Right atrium auricular region (tissue), 2 donors: ENCODE measurements at regions not wholly inside any gene's neighbourhood (a gene's known extent, or its start where the extent isn't known, plus 50 kb on each side); places are given as distances from the start of the nearest gene placed in this dataset.

Source experiments
- DNase-seq: peaks from one replicate; pipeline ENCODE4 v3.0.0-alpha.2; 2019; ENCODE audit warnings: low spot score
- H3K27ac ChIP-seq, 2 donors: fragments of 200-600 bp; sonication (generic); 1 replicate in 1 of 2; 2 replicates in 1 of 2; pipeline ENCODE4 v1.5.1; 2016 to 2019
- H3K27me3 ChIP-seq, 2 donors: fragments of 200-600 bp; sonication (generic); one replicate each; pipeline versions ENCODE4 v1.5.1 to v1.6.0; 2017 to 2019
- H3K36me3 ChIP-seq: fragments of 200-600 bp; sonication (generic); one replicate; pipeline ENCODE4 v1.5.1; 2016
- H3K4me1 ChIP-seq, 2 donors: fragments of 200-600 bp; sonication (generic); one replicate each; pipeline versions ENCODE4 v1.5.1 to v1.6.0; 2017 to 2019
- H3K4me3 ChIP-seq, 2 donors: fragments of 200-600 bp; sonication (generic); 1 replicate in 1 of 2; 2 replicates in 1 of 2; pipeline ENCODE4 v1.5.1; 2017 to 2019; ENCODE audit warnings: mild to moderate bottlenecking in 1 of 2, moderate library complexity in 1 of 2
- H3K9me3 ChIP-seq, 2 donors: fragments of 200-600 bp; sonication (generic); one replicate each; pipeline ENCODE4 v1.5.1; 2019
- TF ChIP-seq, protein P1 (sequence below), 2 donors: fragments of 200-600 bp; sonication (generic); IDR thresholded peaks; one replicate each; pipeline ENCODE4 v1.5.1; 2019; ENCODE audit warnings: antibody characterized with exemption in 2 of 2

DNA sequence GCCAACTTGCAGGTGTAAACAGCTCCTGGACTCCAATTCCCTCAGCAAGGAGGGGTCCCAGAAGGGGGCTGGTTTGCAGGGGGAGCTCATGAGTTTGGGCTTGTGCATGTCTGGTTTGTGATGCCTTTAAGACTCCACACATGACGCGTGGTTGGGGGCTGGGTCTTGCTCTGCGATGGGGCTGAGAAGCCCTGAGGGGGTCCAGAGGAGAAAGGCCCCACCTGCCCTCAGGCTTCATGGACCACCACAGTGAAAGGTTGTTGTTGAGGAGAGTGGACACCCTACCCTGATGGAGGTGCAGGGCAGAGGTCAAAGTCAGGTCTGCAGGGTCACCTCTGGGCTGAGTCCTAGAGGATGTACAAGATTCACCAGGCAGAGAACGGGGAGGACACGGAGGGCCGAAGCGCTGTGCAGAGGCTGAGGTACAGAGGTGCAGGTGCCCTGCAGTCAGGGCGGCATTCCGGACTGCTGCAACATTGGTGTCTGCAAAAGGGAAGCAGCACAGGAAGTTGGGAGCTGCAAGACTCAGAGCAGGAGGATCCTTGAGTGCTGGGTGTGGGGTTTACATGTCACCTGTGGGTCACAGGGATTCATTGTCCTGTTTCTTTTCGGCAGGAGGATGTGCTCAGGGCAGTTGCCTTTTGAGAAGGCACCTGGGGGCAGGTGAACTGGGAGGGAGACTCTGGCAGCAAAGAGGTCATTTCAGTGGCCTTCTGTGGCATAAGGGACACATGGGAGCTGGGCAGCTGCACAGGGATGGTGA lies 399.4 kb downstream of the PTPRU start:
- H3K4me3 ChIP-seq: no peak overlapping the region
- DNase-seq: no peak

DNA sequence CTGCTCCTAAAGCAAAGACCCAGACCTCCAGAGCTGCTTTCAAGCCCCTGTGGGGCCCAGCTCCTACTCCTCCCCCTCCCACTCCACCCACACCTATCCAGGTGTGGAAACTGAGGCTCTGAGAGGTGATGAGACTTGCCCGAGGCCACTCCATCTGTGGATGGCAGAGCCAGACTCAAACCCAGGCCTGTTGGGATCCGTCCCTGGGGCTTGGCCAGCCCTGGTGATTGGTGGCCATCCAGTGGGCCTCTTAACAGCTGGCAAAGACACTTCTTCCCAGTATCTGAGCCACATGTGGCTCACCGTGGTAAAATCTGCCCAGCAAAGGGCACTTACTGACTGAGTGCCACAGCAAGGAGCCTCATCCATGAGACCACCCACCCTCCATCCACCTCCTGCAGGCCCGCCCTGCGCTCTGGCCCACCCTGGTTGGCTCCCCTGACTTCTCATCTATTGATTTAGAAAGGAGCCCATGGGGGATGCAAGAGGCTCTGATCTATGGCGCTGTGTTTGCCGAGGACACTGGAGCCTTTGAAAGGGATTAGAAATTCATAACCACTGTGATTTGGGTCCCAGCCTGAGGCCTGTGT lies 398.5 kb downstream of the PTPRU start:
- Histone ChIP-seq H3K4me3 (no peak overlapping the region), H3K4me1 (no peaks in the 10 kb centered on the region), H3K36me3 (no peaks in the 10 kb centered on the region), H3K27ac (no peak overlapping the region), H3K9me3 (no peaks in the 10 kb centered on the region), H3K27me3 (no peaks in the 10 kb centered on the region)
- TF ChIP-seq, protein P1, sequence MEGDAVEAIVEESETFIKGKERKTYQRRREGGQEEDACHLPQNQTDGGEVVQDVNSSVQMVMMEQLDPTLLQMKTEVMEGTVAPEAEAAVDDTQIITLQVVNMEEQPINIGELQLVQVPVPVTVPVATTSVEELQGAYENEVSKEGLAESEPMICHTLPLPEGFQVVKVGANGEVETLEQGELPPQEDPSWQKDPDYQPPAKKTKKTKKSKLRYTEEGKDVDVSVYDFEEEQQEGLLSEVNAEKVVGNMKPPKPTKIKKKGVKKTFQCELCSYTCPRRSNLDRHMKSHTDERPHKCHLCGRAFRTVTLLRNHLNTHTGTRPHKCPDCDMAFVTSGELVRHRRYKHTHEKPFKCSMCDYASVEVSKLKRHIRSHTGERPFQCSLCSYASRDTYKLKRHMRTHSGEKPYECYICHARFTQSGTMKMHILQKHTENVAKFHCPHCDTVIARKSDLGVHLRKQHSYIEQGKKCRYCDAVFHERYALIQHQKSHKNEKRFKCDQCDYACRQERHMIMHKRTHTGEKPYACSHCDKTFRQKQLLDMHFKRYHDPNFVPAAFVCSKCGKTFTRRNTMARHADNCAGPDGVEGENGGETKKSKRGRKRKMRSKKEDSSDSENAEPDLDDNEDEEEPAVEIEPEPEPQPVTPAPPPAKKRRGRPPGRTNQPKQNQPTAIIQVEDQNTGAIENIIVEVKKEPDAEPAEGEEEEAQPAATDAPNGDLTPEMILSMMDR (IDR thresholded peaks at IDR 0.05): no peak
- DNase-seq: no peak

More for the DNA sequence above, 399.4 kb downstream of the PTPRU start:
- Histone ChIP-seq H3K36me3 (no peaks in the 10 kb centered on the region), H3K4me1 (no peaks in the 10 kb centered on the region), H3K27ac (no peak overlapping the region), H3K27me3 (no peaks in the 10 kb centered on the region), H3K9me3 (no peaks in the 10 kb centered on the region)
- TF ChIP-seq, protein P1 (IDR thresholded peaks at IDR 0.05): no peak

DNA sequence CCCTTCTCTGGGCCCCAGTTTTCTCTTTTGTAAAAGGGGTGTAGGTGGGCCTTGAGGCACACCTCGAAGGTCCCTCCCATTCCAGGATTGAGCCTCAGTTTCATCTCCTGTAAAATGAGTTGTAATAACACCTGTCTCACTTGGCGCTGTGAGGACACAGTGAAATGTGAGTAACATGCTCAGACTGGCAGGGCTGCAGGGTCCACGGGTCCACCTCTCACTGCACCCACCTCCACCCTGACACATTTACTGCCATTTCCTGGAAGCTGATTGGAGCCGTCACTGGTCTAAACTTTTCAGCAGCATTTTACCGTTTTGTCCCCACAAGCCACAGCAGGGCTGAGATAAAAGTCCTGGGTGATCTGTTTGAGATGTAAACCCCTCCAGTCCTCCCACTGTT lies 398.0 kb downstream of the PTPRU start:
- no peaks in the 10 kb centered on the region for H3K4me1 ChIP-seq
- H3K36me3 ChIP-seq: no peaks in the 10 kb centered on the region
- TF ChIP-seq, protein P1 (IDR thresholded peaks at IDR 0.05): no peak
- H3K27ac ChIP-seq: no peak overlapping the region
- no peak for DNase-seq
- H3K4me3 ChIP-seq: no peak overlapping the region
- H3K9me3 ChIP-seq: no peaks in the 10 kb centered on the region
- H3K27me3 ChIP-seq: no peaks in the 10 kb centered on the region

DNA sequence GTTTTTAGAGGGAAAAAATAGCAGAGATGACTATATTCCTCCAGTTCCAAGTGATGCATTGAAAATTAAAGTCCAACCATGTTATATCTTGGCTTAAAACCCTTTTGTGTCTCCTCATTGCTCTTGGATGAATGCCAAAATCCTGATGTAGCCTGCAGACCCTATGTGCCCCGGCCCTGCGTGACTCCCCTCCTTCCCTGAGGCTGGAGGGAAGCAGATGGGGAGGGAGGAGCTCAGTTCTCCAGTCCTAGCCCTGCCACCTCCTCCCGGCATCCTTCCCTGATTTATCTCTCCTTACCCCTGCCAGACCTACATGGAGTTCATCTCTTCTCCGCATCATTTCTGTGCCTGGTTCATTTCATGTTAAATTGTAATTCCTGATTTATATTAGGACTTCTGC lies 397.4 kb downstream of the PTPRU start:
- H3K9me3 ChIP-seq: no peaks in the 10 kb centered on the region
- H3K36me3 ChIP-seq: no peaks in the 10 kb centered on the region
- no peak overlapping the region for H3K27ac ChIP-seq
- no peaks in the 10 kb centered on the region for H3K27me3 ChIP-seq
- H3K4me3 ChIP-seq: no peak overlapping the region
- H3K4me1 ChIP-seq: no peaks in the 10 kb centered on the region
- DNase-seq: no peak
- TF ChIP-seq, protein P1 (IDR thresholded peaks at IDR 0.05): no peak

DNA sequence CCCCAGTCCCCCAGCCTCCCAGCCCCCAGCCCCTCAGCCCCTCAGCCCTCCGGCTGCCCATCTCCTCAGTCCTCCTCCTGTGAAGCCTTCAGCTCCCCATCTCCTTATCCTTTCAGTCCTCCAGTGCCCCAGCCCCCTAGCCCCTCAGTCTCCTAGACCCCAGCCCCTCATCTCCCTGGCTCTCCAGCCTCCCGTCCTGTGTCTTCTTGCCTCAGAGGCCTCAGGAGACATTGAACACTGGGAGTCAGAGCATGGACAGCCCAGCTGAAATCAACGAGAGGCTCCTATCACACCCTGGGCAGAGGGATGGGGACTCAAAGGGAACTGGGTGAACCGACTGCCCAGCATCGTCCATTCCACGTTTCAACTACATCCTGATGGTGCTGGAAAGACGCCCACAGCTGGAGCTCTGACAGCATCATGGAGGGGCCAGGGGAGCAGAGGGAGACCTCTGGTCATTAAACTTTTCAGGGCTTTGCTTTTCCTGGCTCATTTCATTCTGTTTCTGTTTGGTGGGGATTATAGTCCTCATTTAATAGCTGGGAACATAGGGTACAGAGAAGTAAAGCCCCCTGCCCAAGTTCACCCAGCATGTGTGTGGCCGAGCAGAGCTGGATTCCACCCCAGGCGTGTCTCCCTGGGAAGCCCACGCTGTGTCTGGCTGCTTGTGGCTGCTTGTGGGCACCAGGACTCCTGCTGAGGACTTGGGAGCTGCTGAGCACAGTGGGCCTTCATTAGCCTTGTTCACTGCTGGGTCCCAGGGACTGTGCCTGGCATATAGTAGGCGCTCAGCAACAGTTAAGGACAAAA lies 396.7 kb downstream of the PTPRU start:
- H3K9me3 ChIP-seq: peaks cover 0 to 3% of the 10 kb centered on the region in 2 donors
- no peaks in the 10 kb centered on the region for H3K27me3 ChIP-seq
- H3K4me3 ChIP-seq: no peak overlapping the region
- no peak overlapping the region for H3K27ac ChIP-seq
- no peaks in the 10 kb centered on the region for H3K4me1 ChIP-seq
- no peaks in the 10 kb centered on the region for H3K36me3 ChIP-seq
- DNase-seq: no peak
- TF ChIP-seq, protein P1 (IDR thresholded peaks at IDR 0.05): no peak
